Tibial nerve (tissue), 4 donors: ENCODE measurements at regions not wholly inside any gene's neighbourhood (a gene's known extent, or its start where the extent isn't known, plus 50 kb on each side); places are given as distances from the start of the nearest gene placed in this dataset.
A peak's percentile ranks its signal among the peaks of the same experiment; 100 is the strongest.

Source experiments
- DNase-seq, 2 donors: peaks; one replicate each; pipeline ENCODE4 v3.0.0-alpha.2; 2019; ENCODE audit warnings: low spot score in 2 of 2
- H3K27ac ChIP-seq, 4 donors: fragments of 200-600 bp; sonication (generic) in 3 of 4; one replicate each; pipeline ENCODE4 v1.5.1; 2017 to 2019; ENCODE audit warnings: mild to moderate bottlenecking in 1 of 4
- H3K27me3 ChIP-seq, 2 donors: fragments of 200-600 bp; sonication (generic) in 1 of 2; one replicate each; pipeline versions ENCODE4 v1.5.1 to v1.6.0; 2017 to 2019
- H3K36me3 ChIP-seq, 3 donors: fragments of 200-600 bp; sonication (generic); one replicate each; pipeline ENCODE4 v1.5.1; 2018 to 2019
- H3K4me1 ChIP-seq, 4 donors: fragments of 200-600 bp; sonication (generic) in 3 of 4; one replicate each; pipeline ENCODE4 v1.5.1; 2017 to 2019
- H3K4me3 ChIP-seq, 4 donors: fragments of 200-600 bp; sonication (generic) in 3 of 4; one replicate each; pipeline ENCODE4 v1.5.1; 2017 to 2019; ENCODE audit warnings: mild to moderate bottlenecking in 1 of 4, moderate library complexity in 1 of 4
- H3K9me3 ChIP-seq, 4 donors: fragments of 200-600 bp; sonication (generic) in 3 of 4; one replicate each; pipeline ENCODE4 v1.5.1; 2017 to 2019
- CTCF ChIP-seq, 5 experiments: fragments of 200-600 bp in 3 of 5; fragments of 450-650 bp in 2 of 5; sonication (generic) in 3 of 5; IDR thresholded peaks; one replicate each; pipeline ENCODE4 v1.5.1; 2016 to 2019; ENCODE audit warnings: antibody characterized with exemption in 5 of 5, mild to moderate bottlenecking in 3 of 5, moderate library complexity in 2 of 5
- EP300 ChIP-seq, 2 donors: sonication (generic); formaldehyde crosslinking; IDR thresholded peaks; one replicate each; pipeline ENCODE4 v1.6.1; 2017; ENCODE audit warnings: antibody characterized with exemption in 2 of 2, mild to moderate bottlenecking in 1 of 2
- POLR2A ChIP-seq, 2 donors: fragments of 450-650 bp; IDR thresholded peaks; one replicate each; pipeline ENCODE4 v1.6.1; 2017; ENCODE audit warnings: antibody characterized with exemption in 2 of 2, mild to moderate bottlenecking in 2 of 2, moderate library complexity in 2 of 2
- WGBS, 2 donors: methylation state at CpG; one replicate each; pipeline ENCODE4 v1.1.5; 2018; 5-methylcytosine and 5-hydroxymethylcytosine counted together

GRCh38 chr5:10867389-10868303, 106.6 kb upstream of the DAP start:
- TF ChIP-seq EP300 (IDR thresholded peaks at IDR 0.05) (no peak), POLR2A (IDR thresholded peaks at IDR 0.05) (no peak), CTCF (IDR thresholded peaks at IDR 0.05) (no peak)
- no peak overlapping the region for H3K27ac ChIP-seq
- no peak for DNase-seq
- H3K27me3 ChIP-seq, result no peaks in the 10 kb centered on the region
- WGBS, 2 donors, result 89% methylated on average over 13 of the region's 13 CpGs
- no peaks in the 10 kb centered on the region for H3K36me3 ChIP-seq
- no peaks in the 10 kb centered on the region for H3K4me1 ChIP-seq
- no peaks in the 10 kb centered on the region for H3K9me3 ChIP-seq
- H3K4me3 ChIP-seq, result no peak overlapping the region

- no peaks in the 10 kb centered on the region for H3K27me3 ChIP-seq
- H3K4me1 ChIP-seq, result no peaks in the 10 kb centered on the region
- WGBS, 2 donors, result 58 to 63% methylated on average over 4 of the region's 4 CpGs
- no peak overlapping the region for H3K4me3 ChIP-seq
- TF ChIP-seq EP300 (IDR thresholded peaks at IDR 0.05) (no peak), POLR2A (IDR thresholded peaks at IDR 0.05) (no peak), CTCF (IDR thresholded peaks at IDR 0.05) (no peak)
- H3K36me3 ChIP-seq, result no peaks in the 10 kb centered on the region
- no peak overlapping the region for H3K27ac ChIP-seq
- no peaks in the 10 kb centered on the region for H3K9me3 ChIP-seq
- no peak for DNase-seq
Measured at GRCh38 chr5:10866913-10867312, 105.9 kb upstream of the DAP start.

GRCh38 chr5:10863763-10864383, 102.8 kb upstream of the DAP start:
- peak; percentile 34 to 55 (median 46) for TF ChIP-seq CTCF (IDR thresholded peaks at IDR 0.05)
- TF ChIP-seq POLR2A (IDR thresholded peaks at IDR 0.05), result no peak
- TF ChIP-seq EP300 (IDR thresholded peaks at IDR 0.05), result no peak
- Histone ChIP-seq H3K4me1 (no peaks in the 10 kb centered on the region), H3K27ac (no peak overlapping the region), H3K4me3 (no peak overlapping the region), H3K9me3 (no peaks in the 10 kb centered on the region), H3K27me3 (no peaks in the 10 kb centered on the region), H3K36me3 (no peaks in the 10 kb centered on the region)
- peak in 1 of 2 donors; percentile 43 for DNase-seq
- WGBS, 2 donors, result 66 to 68% methylated on average over 15 of the region's 15 CpGs

- Histone ChIP-seq H3K27me3 (no peaks in the 10 kb centered on the region), H3K4me1 (peaks cover 0 to 6% (median 0%) of the 10 kb centered on the region in 4 donors), H3K4me3 (no peak overlapping the region), H3K27ac (no peak overlapping the region), H3K9me3 (no peaks in the 10 kb centered on the region), H3K36me3 (no peaks in the 10 kb centered on the region)
- 95 to 97% methylated on average over 1 of the region's 1 CpG for WGBS, 2 donors
- TF ChIP-seq CTCF (IDR thresholded peaks at IDR 0.05) (no peak), POLR2A (IDR thresholded peaks at IDR 0.05) (no peak), EP300 (IDR thresholded peaks at IDR 0.05) (no peak)
- no peak for DNase-seq
Measured at GRCh38 chr5:10862085-10862484, 101.1 kb upstream of the DAP start.

- no peak for TF ChIP-seq EP300 (IDR thresholded peaks at IDR 0.05)
- no peak for TF ChIP-seq POLR2A (IDR thresholded peaks at IDR 0.05)
- no peak for TF ChIP-seq CTCF (IDR thresholded peaks at IDR 0.05)
- no peak for DNase-seq
- no peaks in the 10 kb centered on the region for H3K9me3 ChIP-seq
- H3K4me3 ChIP-seq, result no peak overlapping the region
- peak overlapping the region in 1 of 4 donors; percentile 8 for H3K27ac ChIP-seq
- no peaks in the 10 kb centered on the region for H3K36me3 ChIP-seq
- 87 to 89% methylated on average over 3 of the region's 3 CpGs for WGBS, 2 donors
- H3K27me3 ChIP-seq, result no peaks in the 10 kb centered on the region
- H3K4me1 ChIP-seq, result peaks cover 0 to 12% (median 5%) of the 10 kb centered on the region in 4 donors
Measured at GRCh38 chr5:10861423-10861790, 100.4 kb upstream of the DAP start.
